Mammary epithelial cell (primary cell): ENCODE measurements at regions not wholly inside any gene's neighbourhood (a gene's known extent, or its start where the extent isn't known, plus 50 kb on each side); places are given as distances from the start of the nearest gene placed in this dataset.

Experiments used
- EZH2 ChIP-seq: IDR thresholded peaks from 2 replicates; pipeline ENCODE4 v1.6.1; 2012; ENCODE audit warnings: low read length, inconsistent platforms, borderline replicate concordance
- TF ChIP-seq, protein P1 (sequence below), 2 donors: IDR thresholded peaks in 1 of 2; conservative IDR thresholded peaks in 1 of 2; 2 replicates each; pipeline ENCODE4 v1.5.1; 2011 to 2012; ENCODE audit warnings: inconsistent platforms in 2 of 2, low read length in 2 of 2, mild to moderate bottlenecking in 2 of 2, control low read depth in 1 of 2, low read depth in 1 of 2; ENCODE audit not compliant: insufficient read depth in 1 of 2; ENCODE audit errors: extremely low read depth in 1 of 2

DNA sequence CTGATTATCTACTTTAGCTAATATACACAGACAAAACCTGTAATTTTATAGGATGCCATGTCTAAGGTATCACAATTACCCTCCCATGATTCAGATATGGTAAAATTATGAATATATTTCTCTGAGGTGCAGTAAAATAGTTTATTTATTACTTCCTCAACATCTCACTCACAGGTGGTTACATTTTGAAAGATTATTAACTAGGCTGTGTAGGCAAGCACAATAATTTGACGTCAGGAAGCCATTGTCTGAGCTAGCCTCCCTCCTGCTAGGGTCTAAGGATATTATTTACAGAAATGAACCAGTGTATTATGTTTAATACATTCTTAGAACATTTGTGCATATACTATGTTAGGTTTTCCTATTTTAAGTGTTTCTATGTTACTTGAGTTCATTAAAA, 69.9 kb upstream of the ADGRL2 start:
- TF ChIP-seq, protein P1, sequence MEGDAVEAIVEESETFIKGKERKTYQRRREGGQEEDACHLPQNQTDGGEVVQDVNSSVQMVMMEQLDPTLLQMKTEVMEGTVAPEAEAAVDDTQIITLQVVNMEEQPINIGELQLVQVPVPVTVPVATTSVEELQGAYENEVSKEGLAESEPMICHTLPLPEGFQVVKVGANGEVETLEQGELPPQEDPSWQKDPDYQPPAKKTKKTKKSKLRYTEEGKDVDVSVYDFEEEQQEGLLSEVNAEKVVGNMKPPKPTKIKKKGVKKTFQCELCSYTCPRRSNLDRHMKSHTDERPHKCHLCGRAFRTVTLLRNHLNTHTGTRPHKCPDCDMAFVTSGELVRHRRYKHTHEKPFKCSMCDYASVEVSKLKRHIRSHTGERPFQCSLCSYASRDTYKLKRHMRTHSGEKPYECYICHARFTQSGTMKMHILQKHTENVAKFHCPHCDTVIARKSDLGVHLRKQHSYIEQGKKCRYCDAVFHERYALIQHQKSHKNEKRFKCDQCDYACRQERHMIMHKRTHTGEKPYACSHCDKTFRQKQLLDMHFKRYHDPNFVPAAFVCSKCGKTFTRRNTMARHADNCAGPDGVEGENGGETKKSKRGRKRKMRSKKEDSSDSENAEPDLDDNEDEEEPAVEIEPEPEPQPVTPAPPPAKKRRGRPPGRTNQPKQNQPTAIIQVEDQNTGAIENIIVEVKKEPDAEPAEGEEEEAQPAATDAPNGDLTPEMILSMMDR (conservative IDR thresholded peaks at IDR 0.05 in 1 of 2, IDR thresholded peaks at IDR 0.05 in 1 of 2; ENCODE audit: extremely low read depth in 1 of 2, insufficient read depth in 1 of 2, low read depth in 1 of 2, low read length in 2 of 2) = no peak
- TF ChIP-seq EZH2 = no peak
